Hepatocyte (in vitro differentiated cells): ENCODE measurements at regions not wholly inside any gene's neighbourhood (a gene's known extent, or its start where the extent isn't known, plus 50 kb on each side); places are given as distances from the start of the nearest gene placed in this dataset.

ENCODE experiments used
- CTCF ChIP-seq: fragments of 200-600 bp; sonication (generic); IDR thresholded peaks from 2 replicates; pipeline ENCODE4 v1.5.1; 2016; ENCODE audit warnings: antibody characterized with exemption, mild to moderate bottlenecking; ENCODE audit not compliant: poor library complexity
- EZH2 ChIP-seq: fragments of 200-600 bp; sonication (generic); IDR thresholded peaks from 2 replicates; pipeline ENCODE4 v1.6.1; 2016; ENCODE audit warnings: antibody characterized with exemption, mild to moderate bottlenecking, borderline replicate concordance

- no peak for TF ChIP-seq CTCF
- no peak for TF ChIP-seq EZH2
Observed at GRCh38 chr12:107847830-107848229, 73.3 kb downstream of the ASCL4 start.
